ENCODE measurements at regions not wholly inside any gene's neighbourhood (a gene's known extent, or its start where the extent isn't known, plus 50 kb on each side); places are given as distances from the start of the nearest gene placed in this dataset.

GRCh38 chr17:53390575-53390974, 432.2 kb upstream of the KIF2B start:
- TF ChIP-seq CTCF (IDR thresholded peaks at IDR 0.05) (no peak), SIN3A (IDR thresholded peaks at IDR 0.05; ENCODE audit: borderline replicate concordance, insufficient read depth, low read depth, low read length) (no peak), POLR2AphosphoS5 (IDR thresholded peaks at IDR 0.05; ENCODE audit: low read depth, low read length) (no peak)

Measured in Panc1 (cell line).